ENCODE measurements at regions not wholly inside any gene's neighbourhood (a gene's known extent, or its start where the extent isn't known, plus 50 kb on each side); places are given as distances from the start of the nearest gene placed in this dataset.

- no peak for DNase-seq
- Histone ChIP-seq H3K9me3 (no peaks in the 10 kb centered on the region), H3K27me3 (no peaks in the 10 kb centered on the region), H3K27ac (no peak overlapping the region), H3K4me3 (no peak overlapping the region), H3K36me3 (no peaks in the 10 kb centered on the region), H3K4me1 (no peaks in the 10 kb centered on the region)
- intact Hi-C loops (cut with DNase I; ENCODE audit: low total_unique reads): no loop called here
- TF ChIP-seq CTCF (IDR thresholded peaks at IDR 0.05) (no peak), POLR2A (IDR thresholded peaks at IDR 0.05) (no peak)
Measured at GRCh38 chr1:83552820-83553219, 446.1 kb downstream of the TTLL7 start.

GRCh38 chr1:83548311-83548710, 450.6 kb downstream of the TTLL7 start:
- DNase-seq: no peak
- TF ChIP-seq POLR2A (IDR thresholded peaks at IDR 0.05) (no peak), CTCF (IDR thresholded peaks at IDR 0.05) (no peak)
- intact Hi-C loops (cut with DNase I; ENCODE audit: low total_unique reads): no loop called here
- H3K4me3 ChIP-seq: no peak overlapping the region
- no peaks in the 10 kb centered on the region for H3K27me3 ChIP-seq
- H3K27ac ChIP-seq: no peak overlapping the region
- no peaks in the 10 kb centered on the region for H3K36me3 ChIP-seq
- no peaks in the 10 kb centered on the region for H3K4me1 ChIP-seq
- no peaks in the 10 kb centered on the region for H3K9me3 ChIP-seq

- no peaks in the 10 kb centered on the region for H3K4me1 ChIP-seq
- no peaks in the 10 kb centered on the region for H3K36me3 ChIP-seq
Measured at GRCh38 chr1:83547901-83548300, 451.0 kb downstream of the TTLL7 start.

GRCh38 chr1:83546874-83547273, 452.1 kb downstream of the TTLL7 start:
- Histone ChIP-seq H3K36me3 (no peaks in the 10 kb centered on the region), H3K4me3 (no peak overlapping the region), H3K4me1 (no peaks in the 10 kb centered on the region), H3K27ac (no peak overlapping the region), H3K27me3 (no peaks in the 10 kb centered on the region), H3K9me3 (no peaks in the 10 kb centered on the region)
- intact Hi-C loops (cut with DNase I; ENCODE audit: low total_unique reads): no loop called here
- no peak for DNase-seq
- TF ChIP-seq POLR2A (IDR thresholded peaks at IDR 0.05) (no peak), CTCF (IDR thresholded peaks at IDR 0.05) (no peak)

More at GRCh38 chr1:83547901-83548300, 451.0 kb downstream of the TTLL7 start:
- no peak overlapping the region for H3K27ac ChIP-seq
- TF ChIP-seq POLR2A (IDR thresholded peaks at IDR 0.05): no peak
- TF ChIP-seq CTCF (IDR thresholded peaks at IDR 0.05): no peak
- DNase-seq: no peak
- no peak overlapping the region for H3K4me3 ChIP-seq
- H3K27me3 ChIP-seq: no peaks in the 10 kb centered on the region
- intact Hi-C loops (cut with DNase I; ENCODE audit: low total_unique reads): no loop called here
- H3K9me3 ChIP-seq: no peaks in the 10 kb centered on the region

GRCh38 chr1:83545066-83545862, 453.7 kb downstream of the TTLL7 start:
- no peak for DNase-seq
- H3K4me1 ChIP-seq: no peaks in the 10 kb centered on the region
- intact Hi-C loops (cut with DNase I; ENCODE audit: low total_unique reads): no loop called here
- H3K9me3 ChIP-seq: no peaks in the 10 kb centered on the region
- H3K4me3 ChIP-seq: no peak overlapping the region
- H3K27me3 ChIP-seq: no peaks in the 10 kb centered on the region
- H3K36me3 ChIP-seq: no peaks in the 10 kb centered on the region
- TF ChIP-seq POLR2A (IDR thresholded peaks at IDR 0.05) (no peak), CTCF (IDR thresholded peaks at IDR 0.05) (no peak)
- no peak overlapping the region for H3K27ac ChIP-seq

All from uterus (tissue), 3 donors.